GM12878 (cell line): ENCODE measurements at regions not wholly inside any gene's neighbourhood (a gene's known extent, or its start where the extent isn't known, plus 50 kb on each side); places are given as distances from the start of the nearest gene placed in this dataset.

Source experiments
- CBFB ChIP-seq: IDR thresholded peaks from 2 replicates; pipeline ENCODE4 v1.6.1; 2016; ENCODE audit warnings: antibody characterized with exemption, low read depth
- EZH2 ChIP-seq: IDR thresholded peaks from 2 replicates; pipeline ENCODE4 v1.6.1; 2012; ENCODE audit warnings: low read depth, mild to moderate bottlenecking, control low read depth, inconsistent platforms, low read length, borderline replicate concordance; ENCODE audit not compliant: control insufficient read depth
- GABPA ChIP-seq: IDR thresholded peaks from 2 replicates; pipeline ENCODE4 v1.6.1; 2014; ENCODE audit warnings: antibody characterized with exemption, low read depth, mild to moderate bottlenecking, inconsistent platforms
- HCFC1 ChIP-seq: fragments of 150-350 bp; IDR thresholded peaks from 2 replicates; pipeline ENCODE4 v1.6.1; 2014; ENCODE audit warnings: low read length
- JUND ChIP-seq: IDR thresholded peaks from 2 replicates; pipeline ENCODE4 v1.6.1; 2012; ENCODE audit warnings: low read depth, mild to moderate bottlenecking, low read length, improper control_type of control experiment, moderate library complexity
- RELB ChIP-seq: fragments of 450-650 bp; IDR thresholded peaks from 2 replicates; pipeline ENCODE4 v1.6.1; 2017; ENCODE audit warnings: low read depth, mild to moderate bottlenecking, moderate library complexity
- SMC3 ChIP-seq: IDR thresholded peaks from 2 replicates; pipeline ENCODE4 v1.6.1; 2011; ENCODE audit warnings: low read length, improper control_type of control experiment, borderline replicate concordance
- TARDBP ChIP-seq: IDR thresholded peaks from 2 replicates; pipeline ENCODE4 v1.6.1; 2016; ENCODE audit warnings: borderline replicate concordance
- ZBED1 ChIP-seq: IDR thresholded peaks from 2 replicates; pipeline ENCODE4 v1.6.1; 2016; ENCODE audit warnings: borderline replicate concordance
- ZZZ3 ChIP-seq: IDR thresholded peaks from 2 replicates; pipeline ENCODE4 v1.6.1; 2011; ENCODE audit warnings: low read depth; ENCODE audit not compliant: control insufficient read depth, insufficient read length
- TF ChIP-seq, protein P1 (sequence below): fragments of 450-650 bp; IDR thresholded peaks from 2 replicates; pipeline ENCODE4 v1.6.1; 2017; ENCODE audit warnings: mild to moderate bottlenecking, low read depth, inconsistent platforms; ENCODE audit not compliant: poor library complexity, severe bottlenecking

GRCh38 chr3:4898454-4899313 lies 80.6 kb upstream of the BHLHE40 start (continued):
- TF ChIP-seq RELB (peak; percentile 24; the same call in 1 of the 2 replicates), GABPA (0 out of 2 replicates have a peak, but pooled peaks have one; percentile 10), ZZZ3 (no peak), EZH2 (no peak), SMC3 (0 out of 2 replicates have a peak, but pooled peaks have one; percentile 24), TARDBP (no peak), CBFB (peak; percentile 76), JUND (peak; percentile 68; the same call in 1 of the 2 replicates), HCFC1 (no peak), ZBED1 (no peak; the same call in 1 of the 2 replicates)
- TF ChIP-seq, protein P1, sequence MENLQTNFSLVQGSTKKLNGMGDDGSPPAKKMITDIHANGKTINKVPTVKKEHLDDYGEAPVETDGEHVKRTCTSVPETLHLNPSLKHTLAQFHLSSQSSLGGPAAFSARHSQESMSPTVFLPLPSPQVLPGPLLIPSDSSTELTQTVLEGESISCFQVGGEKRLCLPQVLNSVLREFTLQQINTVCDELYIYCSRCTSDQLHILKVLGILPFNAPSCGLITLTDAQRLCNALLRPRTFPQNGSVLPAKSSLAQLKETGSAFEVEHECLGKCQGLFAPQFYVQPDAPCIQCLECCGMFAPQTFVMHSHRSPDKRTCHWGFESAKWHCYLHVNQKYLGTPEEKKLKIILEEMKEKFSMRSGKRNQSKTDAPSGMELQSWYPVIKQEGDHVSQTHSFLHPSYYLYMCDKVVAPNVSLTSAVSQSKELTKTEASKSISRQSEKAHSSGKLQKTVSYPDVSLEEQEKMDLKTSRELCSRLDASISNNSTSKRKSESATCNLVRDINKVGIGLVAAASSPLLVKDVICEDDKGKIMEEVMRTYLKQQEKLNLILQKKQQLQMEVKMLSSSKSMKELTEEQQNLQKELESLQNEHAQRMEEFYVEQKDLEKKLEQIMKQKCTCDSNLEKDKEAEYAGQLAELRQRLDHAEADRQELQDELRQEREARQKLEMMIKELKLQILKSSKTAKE: no peak
